Erythroblast (primary cell): ENCODE measurements at regions not wholly inside any gene's neighbourhood (a gene's known extent, or its start where the extent isn't known, plus 50 kb on each side); places are given as distances from the start of the nearest gene placed in this dataset.

ENCODE experiments used
- GATA1 ChIP-seq: IDR thresholded peaks from 2 replicates; pipeline ENCODE4 v1.6.1; 2011; ENCODE audit warnings: low read depth, mild to moderate bottlenecking, control low read depth, low read length, moderate library complexity
- POLR2A ChIP-seq: IDR thresholded peaks from 2 replicates; pipeline ENCODE4 v1.6.1; 2011; ENCODE audit warnings: mild to moderate bottlenecking, low read length

DNA sequence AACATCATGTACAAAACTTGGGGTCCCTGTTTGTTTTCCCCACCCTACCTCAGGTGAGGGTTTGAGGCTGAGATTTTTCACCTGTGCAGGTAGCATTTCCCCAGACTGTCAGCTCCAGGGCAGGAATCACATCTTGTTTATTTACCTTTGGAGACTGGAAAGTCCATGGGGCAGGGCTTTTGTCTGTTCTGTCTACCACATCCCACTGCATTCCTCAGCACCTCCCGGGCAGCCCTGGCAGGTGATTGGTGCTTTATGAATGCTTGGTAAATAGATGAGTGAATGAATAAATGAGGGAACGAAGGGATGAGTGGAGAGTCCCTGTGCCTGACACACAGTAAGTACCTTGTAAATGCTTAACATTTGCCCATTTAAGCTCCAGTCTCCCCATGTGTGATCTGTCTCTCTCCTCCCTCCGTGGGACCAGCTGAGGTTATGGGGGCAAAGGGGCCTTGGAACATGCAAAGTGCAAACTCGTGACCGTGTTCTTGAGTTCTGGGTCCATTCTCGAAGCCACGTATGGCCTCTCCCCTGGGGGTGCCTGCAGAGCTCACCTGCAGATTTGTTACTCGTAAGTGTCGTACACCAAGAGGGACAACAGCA lies 69.7 kb upstream of the PMEPA1 start:
- TF ChIP-seq POLR2A (no peak), GATA1 (no peak)
